GM12875 (cell line): ENCODE measurements at regions not wholly inside any gene's neighbourhood (a gene's known extent, or its start where the extent isn't known, plus 50 kb on each side); places are given as distances from the start of the nearest gene placed in this dataset.

ENCODE experiments used
- H3K4me3 ChIP-seq: one replicate; pipeline ENCODE4 v1.5.1; 2011; ENCODE audit warnings: low read depth, low read length, control low read depth
- CTCF ChIP-seq: IDR thresholded peaks from 2 replicates; pipeline ENCODE4 v1.5.1; 2011; ENCODE audit warnings: low read depth, mild to moderate bottlenecking, control low read depth, inconsistent platforms, low read length, moderate library complexity, borderline replicate concordance; ENCODE audit not compliant: insufficient read depth

- no peak overlapping the region for H3K4me3 ChIP-seq
- no peak for TF ChIP-seq CTCF
These were observed 1034.0 kb downstream of the TLE4 start for GRCh38 chr9:80605793-80606192.

GRCh38 chr9:80605129-80605528 lies 1033.4 kb downstream of the TLE4 start:
- no peak overlapping the region for H3K4me3 ChIP-seq
- no peak for TF ChIP-seq CTCF

GRCh38 chr9:80602291-80602690 lies 1030.5 kb downstream of the TLE4 start:
- no peak for TF ChIP-seq CTCF
- H3K4me3 ChIP-seq: no peak overlapping the region

GRCh38 chr9:80596579-80596978 lies 1024.8 kb downstream of the TLE4 start:
- H3K4me3 ChIP-seq: no peak overlapping the region
- TF ChIP-seq CTCF: no peak

GRCh38 chr9:80595192-80595591 lies 1023.4 kb downstream of the TLE4 start:
- TF ChIP-seq CTCF: no peak
- no peak overlapping the region for H3K4me3 ChIP-seq

- H3K4me3 ChIP-seq: no peak overlapping the region
- no peak for TF ChIP-seq CTCF
These were observed 1020.6 kb downstream of the TLE4 start for GRCh38 chr9:80592413-80592812.

GRCh38 chr9:80586786-80587330 lies 1015.1 kb downstream of the TLE4 start:
- no peak for TF ChIP-seq CTCF
- H3K4me3 ChIP-seq: no peak overlapping the region
